Tibial nerve (tissue), 3 donors: ENCODE measurements at regions not wholly inside any gene's neighbourhood (a gene's known extent, or its start where the extent isn't known, plus 50 kb on each side); places are given as distances from the start of the nearest gene placed in this dataset.

Experiments used
- CTCF ChIP-seq, 5 experiments: fragments of 200-600 bp in 3 of 5; fragments of 450-650 bp in 2 of 5; sonication (generic) in 3 of 5; IDR thresholded peaks; one replicate each; pipeline ENCODE4 v1.5.1; 2016 to 2019; ENCODE audit warnings: antibody characterized with exemption in 5 of 5, mild to moderate bottlenecking in 3 of 5, moderate library complexity in 2 of 5
- POLR2A ChIP-seq, 2 donors: fragments of 450-650 bp; IDR thresholded peaks; one replicate each; pipeline ENCODE4 v1.6.1; 2017; ENCODE audit warnings: antibody characterized with exemption in 2 of 2, mild to moderate bottlenecking in 2 of 2, moderate library complexity in 2 of 2

GRCh38 chr15:60076045-60076444 lies 71.9 kb downstream of the FOXB1 start:
- TF ChIP-seq CTCF (IDR thresholded peaks at IDR 0.05) (no peak), POLR2A (IDR thresholded peaks at IDR 0.05) (no peak)
